HL-60 (cell line): ENCODE measurements at regions not wholly inside any gene's neighbourhood (a gene's known extent, or its start where the extent isn't known, plus 50 kb on each side); places are given as distances from the start of the nearest gene placed in this dataset.

Source experiments
- GABPA ChIP-seq: IDR thresholded peaks from 2 replicates; pipeline ENCODE4 v1.6.1; 2012; ENCODE audit warnings: low read depth
- POLR2AphosphoS5 ChIP-seq: IDR thresholded peaks from 2 replicates; pipeline ENCODE4 v1.6.1; 2012; ENCODE audit warnings: low read depth
- SPI1 ChIP-seq: IDR thresholded peaks from 2 replicates; pipeline ENCODE4 v1.6.1; 2012; ENCODE audit warnings: low read depth, mild to moderate bottlenecking, borderline replicate concordance
- TF ChIP-seq, protein P1 (sequence below): IDR thresholded peaks from one replicate; pipeline ENCODE4 v1.5.1; 2011; ENCODE audit warnings: low read length, control low read depth, inconsistent platforms; ENCODE audit not compliant: insufficient read depth
- TF ChIP-seq, protein P2 (sequence below): IDR thresholded peaks from 2 replicates; pipeline ENCODE4 v1.6.1; 2012; ENCODE audit warnings: low read depth; ENCODE audit not compliant: insufficient replicate concordance

- TF ChIP-seq, protein P1, sequence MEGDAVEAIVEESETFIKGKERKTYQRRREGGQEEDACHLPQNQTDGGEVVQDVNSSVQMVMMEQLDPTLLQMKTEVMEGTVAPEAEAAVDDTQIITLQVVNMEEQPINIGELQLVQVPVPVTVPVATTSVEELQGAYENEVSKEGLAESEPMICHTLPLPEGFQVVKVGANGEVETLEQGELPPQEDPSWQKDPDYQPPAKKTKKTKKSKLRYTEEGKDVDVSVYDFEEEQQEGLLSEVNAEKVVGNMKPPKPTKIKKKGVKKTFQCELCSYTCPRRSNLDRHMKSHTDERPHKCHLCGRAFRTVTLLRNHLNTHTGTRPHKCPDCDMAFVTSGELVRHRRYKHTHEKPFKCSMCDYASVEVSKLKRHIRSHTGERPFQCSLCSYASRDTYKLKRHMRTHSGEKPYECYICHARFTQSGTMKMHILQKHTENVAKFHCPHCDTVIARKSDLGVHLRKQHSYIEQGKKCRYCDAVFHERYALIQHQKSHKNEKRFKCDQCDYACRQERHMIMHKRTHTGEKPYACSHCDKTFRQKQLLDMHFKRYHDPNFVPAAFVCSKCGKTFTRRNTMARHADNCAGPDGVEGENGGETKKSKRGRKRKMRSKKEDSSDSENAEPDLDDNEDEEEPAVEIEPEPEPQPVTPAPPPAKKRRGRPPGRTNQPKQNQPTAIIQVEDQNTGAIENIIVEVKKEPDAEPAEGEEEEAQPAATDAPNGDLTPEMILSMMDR, result no peak
- TF ChIP-seq POLR2AphosphoS5 (no peak), SPI1 (no peak), GABPA (no peak)
- TF ChIP-seq, protein P2, sequence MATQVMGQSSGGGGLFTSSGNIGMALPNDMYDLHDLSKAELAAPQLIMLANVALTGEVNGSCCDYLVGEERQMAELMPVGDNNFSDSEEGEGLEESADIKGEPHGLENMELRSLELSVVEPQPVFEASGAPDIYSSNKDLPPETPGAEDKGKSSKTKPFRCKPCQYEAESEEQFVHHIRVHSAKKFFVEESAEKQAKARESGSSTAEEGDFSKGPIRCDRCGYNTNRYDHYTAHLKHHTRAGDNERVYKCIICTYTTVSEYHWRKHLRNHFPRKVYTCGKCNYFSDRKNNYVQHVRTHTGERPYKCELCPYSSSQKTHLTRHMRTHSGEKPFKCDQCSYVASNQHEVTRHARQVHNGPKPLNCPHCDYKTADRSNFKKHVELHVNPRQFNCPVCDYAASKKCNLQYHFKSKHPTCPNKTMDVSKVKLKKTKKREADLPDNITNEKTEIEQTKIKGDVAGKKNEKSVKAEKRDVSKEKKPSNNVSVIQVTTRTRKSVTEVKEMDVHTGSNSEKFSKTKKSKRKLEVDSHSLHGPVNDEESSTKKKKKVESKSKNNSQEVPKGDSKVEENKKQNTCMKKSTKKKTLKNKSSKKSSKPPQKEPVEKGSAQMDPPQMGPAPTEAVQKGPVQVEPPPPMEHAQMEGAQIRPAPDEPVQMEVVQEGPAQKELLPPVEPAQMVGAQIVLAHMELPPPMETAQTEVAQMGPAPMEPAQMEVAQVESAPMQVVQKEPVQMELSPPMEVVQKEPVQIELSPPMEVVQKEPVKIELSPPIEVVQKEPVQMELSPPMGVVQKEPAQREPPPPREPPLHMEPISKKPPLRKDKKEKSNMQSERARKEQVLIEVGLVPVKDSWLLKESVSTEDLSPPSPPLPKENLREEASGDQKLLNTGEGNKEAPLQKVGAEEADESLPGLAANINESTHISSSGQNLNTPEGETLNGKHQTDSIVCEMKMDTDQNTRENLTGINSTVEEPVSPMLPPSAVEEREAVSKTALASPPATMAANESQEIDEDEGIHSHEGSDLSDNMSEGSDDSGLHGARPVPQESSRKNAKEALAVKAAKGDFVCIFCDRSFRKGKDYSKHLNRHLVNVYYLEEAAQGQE, result no peak
Measured at GRCh38 chr1:30605441-30605920, 117.9 kb downstream of the MATN1 start.
